H1 (cell line): ENCODE measurements at regions not wholly inside any gene's neighbourhood (a gene's known extent, or its start where the extent isn't known, plus 50 kb on each side); places are given as distances from the start of the nearest gene placed in this dataset.

Experiments
- EZH2 ChIP-seq: fragments of 200-600 bp; sonication (generic); IDR thresholded peaks from 2 replicates; pipeline ENCODE4 v1.7.1; 2012; ENCODE audit warnings: low read depth, mild to moderate bottlenecking, moderate library complexity, low read length, inconsistent platforms; ENCODE audit not compliant: severe bottlenecking
- GABPA ChIP-seq: IDR thresholded peaks from 2 replicates; pipeline ENCODE4 v1.6.1; 2011; ENCODE audit warnings: mild to moderate bottlenecking, low read length, moderate library complexity, borderline replicate concordance; ENCODE audit not compliant: insufficient read depth
- RNF2 ChIP-seq: fragments of 200-900, 300-1000 bp; sonication (generic); IDR thresholded peaks from 2 replicates; pipeline ENCODE4 v1.7.1; 2016; ENCODE audit warnings: borderline replicate concordance, low read depth, mild to moderate bottlenecking, antibody characterized with exemption, low read length; ENCODE audit not compliant: poor library complexity, severe bottlenecking; ENCODE audit errors: missing control alignments
- SIN3A ChIP-seq, 2 experiments: IDR thresholded peaks in 1 of 2; conservative IDR thresholded peaks in 1 of 2; 2 replicates each; pipeline ENCODE4 v1.6.1; 2011 to 2012; ENCODE audit warnings: low read length in 2 of 2, improper control_type of control experiment in 1 of 2, low read depth in 1 of 2, mild to moderate bottlenecking in 1 of 2
- TBP ChIP-seq: IDR thresholded peaks from 2 replicates; pipeline ENCODE4 v1.6.1; 2011; ENCODE audit warnings: low read depth, low read length, improper control_type of control experiment
- TF ChIP-seq, protein P1 (sequence below): fragments of 300-600 bp; sonication (generic); IDR thresholded peaks from 2 replicates; pipeline ENCODE4 v1.7.1; 2012; ENCODE audit warnings: low read length, moderate library complexity, mild to moderate bottlenecking, inconsistent platforms; ENCODE audit not compliant: insufficient replicate concordance

DNA sequence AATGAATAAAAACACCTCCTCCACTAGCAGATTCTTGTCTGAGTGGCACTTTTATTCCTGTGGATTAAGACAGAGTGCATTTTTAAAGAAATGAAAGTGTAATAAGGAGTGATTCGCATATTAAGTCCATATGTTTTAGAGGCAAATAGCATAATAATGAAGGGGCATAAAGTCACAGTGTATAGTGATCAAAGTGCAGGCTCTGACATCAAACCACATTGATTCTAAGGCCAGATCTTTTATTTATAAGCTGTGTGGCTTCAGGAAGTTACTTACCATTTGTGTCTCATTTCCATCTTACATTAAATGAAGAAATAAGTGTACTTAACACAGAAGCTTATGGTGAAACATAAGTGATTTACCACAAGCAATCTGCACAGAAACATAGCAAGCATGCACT, 332.8 kb downstream of the GASK1B start (continued):
- TF ChIP-seq, protein P1, sequence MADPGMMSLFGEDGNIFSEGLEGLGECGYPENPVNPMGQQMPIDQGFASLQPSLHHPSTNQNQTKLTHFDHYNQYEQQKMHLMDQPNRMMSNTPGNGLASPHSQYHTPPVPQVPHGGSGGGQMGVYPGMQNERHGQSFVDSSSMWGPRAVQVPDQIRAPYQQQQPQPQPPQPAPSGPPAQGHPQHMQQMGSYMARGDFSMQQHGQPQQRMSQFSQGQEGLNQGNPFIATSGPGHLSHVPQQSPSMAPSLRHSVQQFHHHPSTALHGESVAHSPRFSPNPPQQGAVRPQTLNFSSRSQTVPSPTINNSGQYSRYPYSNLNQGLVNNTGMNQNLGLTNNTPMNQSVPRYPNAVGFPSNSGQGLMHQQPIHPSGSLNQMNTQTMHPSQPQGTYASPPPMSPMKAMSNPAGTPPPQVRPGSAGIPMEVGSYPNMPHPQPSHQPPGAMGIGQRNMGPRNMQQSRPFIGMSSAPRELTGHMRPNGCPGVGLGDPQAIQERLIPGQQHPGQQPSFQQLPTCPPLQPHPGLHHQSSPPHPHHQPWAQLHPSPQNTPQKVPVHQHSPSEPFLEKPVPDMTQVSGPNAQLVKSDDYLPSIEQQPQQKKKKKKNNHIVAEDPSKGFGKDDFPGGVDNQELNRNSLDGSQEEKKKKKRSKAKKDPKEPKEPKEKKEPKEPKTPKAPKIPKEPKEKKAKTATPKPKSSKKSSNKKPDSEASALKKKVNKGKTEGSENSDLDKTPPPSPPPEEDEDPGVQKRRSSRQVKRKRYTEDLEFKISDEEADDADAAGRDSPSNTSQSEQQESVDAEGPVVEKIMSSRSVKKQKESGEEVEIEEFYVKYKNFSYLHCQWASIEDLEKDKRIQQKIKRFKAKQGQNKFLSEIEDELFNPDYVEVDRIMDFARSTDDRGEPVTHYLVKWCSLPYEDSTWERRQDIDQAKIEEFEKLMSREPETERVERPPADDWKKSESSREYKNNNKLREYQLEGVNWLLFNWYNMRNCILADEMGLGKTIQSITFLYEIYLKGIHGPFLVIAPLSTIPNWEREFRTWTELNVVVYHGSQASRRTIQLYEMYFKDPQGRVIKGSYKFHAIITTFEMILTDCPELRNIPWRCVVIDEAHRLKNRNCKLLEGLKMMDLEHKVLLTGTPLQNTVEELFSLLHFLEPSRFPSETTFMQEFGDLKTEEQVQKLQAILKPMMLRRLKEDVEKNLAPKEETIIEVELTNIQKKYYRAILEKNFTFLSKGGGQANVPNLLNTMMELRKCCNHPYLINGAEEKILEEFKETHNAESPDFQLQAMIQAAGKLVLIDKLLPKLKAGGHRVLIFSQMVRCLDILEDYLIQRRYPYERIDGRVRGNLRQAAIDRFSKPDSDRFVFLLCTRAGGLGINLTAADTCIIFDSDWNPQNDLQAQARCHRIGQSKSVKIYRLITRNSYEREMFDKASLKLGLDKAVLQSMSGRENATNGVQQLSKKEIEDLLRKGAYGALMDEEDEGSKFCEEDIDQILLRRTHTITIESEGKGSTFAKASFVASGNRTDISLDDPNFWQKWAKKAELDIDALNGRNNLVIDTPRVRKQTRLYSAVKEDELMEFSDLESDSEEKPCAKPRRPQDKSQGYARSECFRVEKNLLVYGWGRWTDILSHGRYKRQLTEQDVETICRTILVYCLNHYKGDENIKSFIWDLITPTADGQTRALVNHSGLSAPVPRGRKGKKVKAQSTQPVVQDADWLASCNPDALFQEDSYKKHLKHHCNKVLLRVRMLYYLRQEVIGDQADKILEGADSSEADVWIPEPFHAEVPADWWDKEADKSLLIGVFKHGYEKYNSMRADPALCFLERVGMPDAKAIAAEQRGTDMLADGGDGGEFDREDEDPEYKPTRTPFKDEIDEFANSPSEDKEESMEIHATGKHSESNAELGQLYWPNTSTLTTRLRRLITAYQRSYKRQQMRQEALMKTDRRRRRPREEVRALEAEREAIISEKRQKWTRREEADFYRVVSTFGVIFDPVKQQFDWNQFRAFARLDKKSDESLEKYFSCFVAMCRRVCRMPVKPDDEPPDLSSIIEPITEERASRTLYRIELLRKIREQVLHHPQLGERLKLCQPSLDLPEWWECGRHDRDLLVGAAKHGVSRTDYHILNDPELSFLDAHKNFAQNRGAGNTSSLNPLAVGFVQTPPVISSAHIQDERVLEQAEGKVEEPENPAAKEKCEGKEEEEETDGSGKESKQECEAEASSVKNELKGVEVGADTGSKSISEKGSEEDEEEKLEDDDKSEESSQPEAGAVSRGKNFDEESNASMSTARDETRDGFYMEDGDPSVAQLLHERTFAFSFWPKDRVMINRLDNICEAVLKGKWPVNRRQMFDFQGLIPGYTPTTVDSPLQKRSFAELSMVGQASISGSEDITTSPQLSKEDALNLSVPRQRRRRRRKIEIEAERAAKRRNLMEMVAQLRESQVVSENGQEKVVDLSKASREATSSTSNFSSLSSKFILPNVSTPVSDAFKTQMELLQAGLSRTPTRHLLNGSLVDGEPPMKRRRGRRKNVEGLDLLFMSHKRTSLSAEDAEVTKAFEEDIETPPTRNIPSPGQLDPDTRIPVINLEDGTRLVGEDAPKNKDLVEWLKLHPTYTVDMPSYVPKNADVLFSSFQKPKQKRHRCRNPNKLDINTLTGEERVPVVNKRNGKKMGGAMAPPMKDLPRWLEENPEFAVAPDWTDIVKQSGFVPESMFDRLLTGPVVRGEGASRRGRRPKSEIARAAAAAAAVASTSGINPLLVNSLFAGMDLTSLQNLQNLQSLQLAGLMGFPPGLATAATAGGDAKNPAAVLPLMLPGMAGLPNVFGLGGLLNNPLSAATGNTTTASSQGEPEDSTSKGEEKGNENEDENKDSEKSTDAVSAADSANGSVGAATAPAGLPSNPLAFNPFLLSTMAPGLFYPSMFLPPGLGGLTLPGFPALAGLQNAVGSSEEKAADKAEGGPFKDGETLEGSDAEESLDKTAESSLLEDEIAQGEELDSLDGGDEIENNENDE = no peak
- TF ChIP-seq RNF2 (no peak), EZH2 (no peak), TBP (no peak), GABPA (no peak), SIN3A (conservative IDR thresholded peaks at IDR 0.05 in 1 of 2, IDR thresholded peaks at IDR 0.05 in 1 of 2; ENCODE audit: low read depth in 1 of 2, low read length in 2 of 2) (no peak)
